ENCODE measurements at regions not wholly inside any gene's neighbourhood (a gene's known extent, or its start where the extent isn't known, plus 50 kb on each side); places are given as distances from the start of the nearest gene placed in this dataset.

GRCh38 chr18:51890762-51891161 is 449.2 kb upstream of the DCC start:
- TF ChIP-seq TSHZ2 (CRISPR knock-in tag; IDR thresholded peaks at IDR 0.05): no peak
- TF ChIP-seq ZFP30 (CRISPR knock-in tag; IDR thresholded peaks at IDR 0.05): no peak
- no peak for TF ChIP-seq ZNF565 (CRISPR knock-in tag; conservative IDR thresholded peaks at IDR 0.05; ENCODE audit: low read depth)
- no peak for TF ChIP-seq TOX (CRISPR knock-in tag; IDR thresholded peaks at IDR 0.05; ENCODE audit: borderline replicate concordance)
- no peak for TF ChIP-seq ZFP3 (CRISPR knock-in tag; IDR thresholded peaks at IDR 0.05)
- no peak for TF ChIP-seq ZC3H10 (CRISPR knock-in tag; IDR thresholded peaks at IDR 0.05)
- TF ChIP-seq ZNF70 (CRISPR knock-in tag; IDR thresholded peaks at IDR 0.05): no peak
- no peak for TF ChIP-seq BACH2 (CRISPR knock-in tag; IDR thresholded peaks at IDR 0.05; ENCODE audit: borderline replicate concordance)

All from SK-N-SH treated with all-trans-retinoic acid at 6 μM for 48 hours (cell line).